Endothelial cell of umbilical vein (primary cell): ENCODE measurements at regions not wholly inside any gene's neighbourhood (a gene's known extent, or its start where the extent isn't known, plus 50 kb on each side); places are given as distances from the start of the nearest gene placed in this dataset.

Experiments
- CTCF ChIP-seq, 2 donors: IDR thresholded peaks; 1 replicate in 1 of 2; 2 replicates in 1 of 2; pipeline ENCODE4 v1.5.1; 2011; ENCODE audit warnings: low read length in 2 of 2, mild to moderate bottlenecking in 2 of 2, moderate library complexity in 2 of 2, control low read depth in 1 of 2, inconsistent platforms in 1 of 2, low read depth in 1 of 2; ENCODE audit not compliant: insufficient read depth in 1 of 2; ENCODE audit errors: extremely low read depth in 1 of 2
- EZH2 ChIP-seq: IDR thresholded peaks from 2 replicates; pipeline ENCODE4 v1.6.1; 2012; ENCODE audit warnings: borderline replicate concordance, low read depth, mild to moderate bottlenecking, moderate library complexity, low read length, inconsistent platforms; ENCODE audit not compliant: severe bottlenecking
- FOS ChIP-seq: IDR thresholded peaks from 2 replicates; pipeline ENCODE4 v1.6.1; 2011; ENCODE audit warnings: mild to moderate bottlenecking, low read length, moderate library complexity, borderline replicate concordance; ENCODE audit not compliant: insufficient read depth
- MAX ChIP-seq: IDR thresholded peaks from 2 replicates; pipeline ENCODE4 v1.6.1; 2011; ENCODE audit not compliant: insufficient read depth, insufficient read length
- POLR2A ChIP-seq: IDR thresholded peaks from 2 replicates; pipeline ENCODE4 v1.6.1; 2012; ENCODE audit warnings: low read depth, mild to moderate bottlenecking, control low read depth, low read length
- POLR2AphosphoS5 ChIP-seq: IDR thresholded peaks from 2 replicates; pipeline ENCODE4 v1.6.1; 2012; ENCODE audit warnings: low read depth, mild to moderate bottlenecking, control low read depth, low read length, moderate library complexity; ENCODE audit not compliant: insufficient read depth

DNA sequence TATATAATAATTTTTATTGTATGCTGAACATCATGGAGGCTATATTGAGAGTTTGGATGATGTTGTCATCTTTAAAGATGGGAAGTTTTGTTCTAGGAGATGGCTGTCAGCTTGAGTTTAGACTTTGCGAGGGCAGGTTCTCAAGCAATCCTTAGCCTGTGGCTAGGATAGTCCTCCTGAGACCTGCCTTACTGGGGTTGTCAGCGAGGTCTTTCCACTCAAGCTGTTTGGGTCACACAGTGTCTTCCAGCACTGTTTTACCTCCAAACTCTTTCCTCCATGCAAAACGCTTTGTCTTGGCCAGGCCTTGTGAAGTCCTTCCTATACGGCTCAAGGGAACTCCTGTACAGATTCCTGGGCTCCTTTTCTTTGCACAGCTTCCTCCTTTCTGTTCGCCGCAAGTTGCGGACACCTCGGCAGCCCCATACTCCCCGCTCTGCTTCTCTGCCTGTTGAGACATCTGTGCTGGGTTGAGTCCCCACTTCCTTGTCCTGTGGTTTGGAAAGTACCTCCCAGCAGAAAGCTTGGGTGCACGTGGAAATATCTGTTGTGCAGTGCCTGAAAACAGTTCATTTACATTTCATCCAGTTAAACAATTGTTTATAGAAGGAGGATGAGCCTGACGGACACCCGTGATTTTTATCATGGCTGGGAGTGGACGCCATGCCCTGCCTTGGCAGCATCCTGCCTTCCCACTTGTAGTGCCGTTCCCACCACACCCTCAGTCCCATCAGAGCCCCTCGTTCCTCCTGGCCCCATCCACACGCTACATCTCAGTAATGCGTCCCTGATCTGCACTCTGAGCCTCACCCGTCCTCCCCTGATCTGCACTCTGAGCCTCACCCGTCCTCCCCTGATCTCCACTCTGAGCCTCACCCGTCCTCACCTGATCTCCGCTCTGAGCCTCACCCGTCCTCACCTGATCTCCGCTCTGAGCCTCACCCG lies 55.0 kb upstream of the CBFA2T3 start:
- TF ChIP-seq CTCF (IDR thresholded peaks at IDR 0.05; ENCODE audit: extremely low read depth in 1 of 2, insufficient read depth in 1 of 2, low read depth in 1 of 2, low read length in 2 of 2) = no peak
- no peak for TF ChIP-seq POLR2A
- TF ChIP-seq EZH2 = no peak
- no peak for TF ChIP-seq MAX
- no peak for TF ChIP-seq POLR2AphosphoS5
- TF ChIP-seq FOS = no peak
